ENCODE measurements at regions not wholly inside any gene's neighbourhood (a gene's known extent, or its start where the extent isn't known, plus 50 kb on each side); places are given as distances from the start of the nearest gene placed in this dataset.

GRCh38 chr5:24850926-24851486 lies 206.2 kb upstream of the CDH10 start:
- FAIRE-seq (no peak), DNase-seq (ENCODE audit: insufficient read length, low spot score) (no peak)

GRCh38 chr5:24849210-24849609 lies 204.4 kb upstream of the CDH10 start:
- no peak for TF ChIP-seq POLR2A (IDR thresholded peaks at IDR 0.05; ENCODE audit: low read depth, low read length)
- FAIRE-seq = no peak
- DNase-seq (ENCODE audit: insufficient read length, low spot score) = no peak

More at GRCh38 chr5:24850926-24851486, 206.2 kb upstream of the CDH10 start:
- no peak for TF ChIP-seq POLR2A (IDR thresholded peaks at IDR 0.05; ENCODE audit: low read depth, low read length)

DNA sequence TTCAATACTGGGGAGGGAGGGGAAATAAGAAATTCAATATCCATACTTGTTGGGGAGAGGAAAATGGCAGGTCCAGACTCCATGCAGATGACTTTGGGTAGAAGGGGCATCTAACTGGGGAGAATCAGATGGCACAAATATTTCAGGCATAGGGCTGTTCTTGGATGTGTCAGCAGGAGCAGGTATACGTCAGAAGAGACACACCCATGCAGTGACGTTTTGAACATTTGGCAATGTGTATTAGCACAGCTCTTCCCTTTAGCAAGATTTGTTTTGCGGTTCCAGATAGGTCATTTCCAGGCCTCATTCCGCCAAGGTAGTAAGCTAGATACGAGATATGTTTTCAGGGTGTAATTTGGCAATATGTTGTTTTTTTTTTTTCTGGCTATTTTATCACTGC lies 187.2 kb upstream of the CDH10 start:
- DNase-seq (ENCODE audit: insufficient read length, low spot score) = peak; percentile 12
- TF ChIP-seq POLR2A (IDR thresholded peaks at IDR 0.05; ENCODE audit: low read depth, low read length) = no peak
- FAIRE-seq = peak; percentile 94

GRCh38 chr5:24823625-24824024 lies 178.8 kb upstream of the CDH10 start:
- DNase-seq (ENCODE audit: insufficient read length, low spot score) = peak; percentile 26

GRCh38 chr5:24819841-24820240 lies 175.1 kb upstream of the CDH10 start:
- TF ChIP-seq POLR2A (IDR thresholded peaks at IDR 0.05; ENCODE audit: low read depth, low read length) = no peak
- DNase-seq (ENCODE audit: insufficient read length, low spot score) = no peak
- FAIRE-seq = peak; percentile 87

More at GRCh38 chr5:24823625-24824024, 178.8 kb upstream of the CDH10 start:
- peak; percentile 94 for FAIRE-seq
- TF ChIP-seq POLR2A (IDR thresholded peaks at IDR 0.05; ENCODE audit: low read depth, low read length) = no peak

- DNase-seq (ENCODE audit: insufficient read length, low spot score) (no peak), FAIRE-seq (peak; percentile 50)
- TF ChIP-seq POLR2A (IDR thresholded peaks at IDR 0.05; ENCODE audit: low read depth, low read length) = no peak
These were observed 173.2 kb upstream of the CDH10 start for GRCh38 chr5:24817966-24818365.

GRCh38 chr5:24816206-24816605 lies 171.4 kb upstream of the CDH10 start:
- DNase-seq (ENCODE audit: insufficient read length, low spot score) (no peak), FAIRE-seq (no peak)
- no peak for TF ChIP-seq POLR2A (IDR thresholded peaks at IDR 0.05; ENCODE audit: low read depth, low read length)

GRCh38 chr5:24805230-24805629 lies 160.5 kb upstream of the CDH10 start:
- no peak for FAIRE-seq

DNA sequence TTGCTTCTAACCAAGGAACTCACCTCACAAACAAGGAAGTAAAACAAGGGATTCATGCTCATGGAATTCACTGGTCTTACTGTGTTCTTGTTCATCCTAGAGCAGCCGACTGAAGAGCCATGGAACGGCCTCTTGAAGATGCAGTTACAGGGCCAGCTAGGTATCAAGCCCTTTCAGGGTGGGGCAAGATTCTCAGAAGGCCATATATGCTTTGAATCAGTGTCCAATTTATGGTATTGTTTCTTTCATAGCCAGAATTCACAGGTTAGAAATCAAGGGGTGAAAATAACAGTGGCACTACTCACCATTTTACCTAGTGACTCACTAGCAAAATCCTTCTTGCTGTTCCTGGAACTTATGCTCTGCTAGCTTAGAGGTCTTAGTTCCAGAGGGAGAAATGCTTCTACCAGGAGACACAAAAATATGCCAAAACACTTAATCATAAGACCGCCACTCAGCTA lies 159.5 kb upstream of the CDH10 start:
- FAIRE-seq (peak; percentile 98), DNase-seq (ENCODE audit: insufficient read length, low spot score) (peak; percentile 13)
- TF ChIP-seq POLR2A (IDR thresholded peaks at IDR 0.05; ENCODE audit: low read depth, low read length) = no peak

More at GRCh38 chr5:24805230-24805629, 160.5 kb upstream of the CDH10 start:
- DNase-seq (ENCODE audit: insufficient read length, low spot score) = no peak
- TF ChIP-seq POLR2A (IDR thresholded peaks at IDR 0.05; ENCODE audit: low read depth, low read length) = no peak

GRCh38 chr5:24791326-24791725 lies 146.5 kb upstream of the CDH10 start:
- TF ChIP-seq POLR2A (IDR thresholded peaks at IDR 0.05; ENCODE audit: low read depth, low read length) = no peak
- FAIRE-seq (peak; percentile 36), DNase-seq (ENCODE audit: insufficient read length, low spot score) (no peak)

DNA sequence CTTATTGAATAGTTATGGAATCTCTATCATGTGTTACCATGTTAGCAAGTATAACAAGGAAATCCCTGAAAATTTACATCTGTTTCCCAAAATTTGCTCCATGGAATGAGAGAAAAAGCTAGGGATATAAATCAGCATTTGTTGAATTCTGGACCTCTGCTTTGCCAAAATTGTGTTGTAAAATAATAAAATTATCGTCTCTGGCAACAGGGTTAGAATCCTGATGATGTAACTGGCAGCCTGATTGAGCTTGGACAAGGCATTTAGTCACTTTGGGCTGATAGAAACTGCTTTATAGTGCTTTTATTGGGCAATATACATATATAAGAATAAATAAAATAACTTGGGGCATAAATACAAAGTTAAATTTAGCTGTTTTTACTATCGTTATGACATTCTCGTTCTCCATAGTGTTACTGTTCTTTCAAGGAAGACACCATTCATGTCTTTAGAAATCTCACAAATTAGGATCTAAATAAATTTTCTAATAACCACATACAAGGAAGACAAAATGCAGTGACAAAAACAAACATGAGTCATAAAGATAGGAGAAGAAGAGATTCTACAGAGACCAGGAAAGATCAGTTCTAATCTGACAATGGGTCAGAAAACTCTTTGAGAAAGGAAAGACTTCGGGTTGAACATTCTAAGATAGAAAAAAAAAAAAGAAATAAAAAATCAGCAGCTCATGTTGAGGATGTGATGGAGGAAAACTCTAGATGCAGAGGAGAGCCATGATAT lies 145.0 kb upstream of the CDH10 start:
- DNase-seq (ENCODE audit: insufficient read length, low spot score) (no peak), FAIRE-seq (peak; percentile 36)
- no peak for TF ChIP-seq POLR2A (IDR thresholded peaks at IDR 0.05; ENCODE audit: low read depth, low read length)

DNA sequence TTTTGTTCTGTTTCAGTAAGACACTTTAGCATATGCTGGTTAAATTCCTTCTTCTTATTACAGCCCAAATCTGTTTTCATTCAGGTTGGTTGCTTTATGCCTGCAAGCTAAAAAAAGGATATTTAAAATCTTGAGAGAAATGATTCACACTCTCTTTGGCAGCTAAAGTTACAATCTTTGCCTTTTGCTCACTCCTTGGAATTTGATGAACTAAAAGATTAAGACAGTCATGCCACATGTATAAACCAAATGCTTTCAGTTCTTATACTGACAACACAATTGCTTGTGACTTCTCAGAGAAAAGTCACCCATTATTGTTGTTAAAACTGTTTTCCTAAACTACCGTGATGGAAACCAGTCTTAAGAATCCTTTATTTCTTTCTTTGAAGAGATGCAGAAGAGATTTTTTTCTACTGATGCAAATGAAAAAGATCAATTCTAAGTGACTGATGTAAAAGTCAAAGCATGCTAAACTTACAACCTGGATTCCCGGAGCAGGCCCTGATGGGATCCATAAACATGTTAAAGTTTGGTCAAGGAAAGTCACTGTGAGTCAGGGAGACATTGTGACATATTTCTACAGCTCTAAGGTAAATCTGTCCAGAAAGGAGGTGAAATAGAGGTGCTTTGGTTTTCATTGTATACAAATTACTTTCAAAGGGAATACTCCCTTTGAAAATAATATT lies 144.2 kb upstream of the CDH10 start:
- no peak for TF ChIP-seq POLR2A (IDR thresholded peaks at IDR 0.05; ENCODE audit: low read depth, low read length)
- FAIRE-seq (peak; percentile 99), DNase-seq (ENCODE audit: insufficient read length, low spot score) (peak; percentile 5)

DNA sequence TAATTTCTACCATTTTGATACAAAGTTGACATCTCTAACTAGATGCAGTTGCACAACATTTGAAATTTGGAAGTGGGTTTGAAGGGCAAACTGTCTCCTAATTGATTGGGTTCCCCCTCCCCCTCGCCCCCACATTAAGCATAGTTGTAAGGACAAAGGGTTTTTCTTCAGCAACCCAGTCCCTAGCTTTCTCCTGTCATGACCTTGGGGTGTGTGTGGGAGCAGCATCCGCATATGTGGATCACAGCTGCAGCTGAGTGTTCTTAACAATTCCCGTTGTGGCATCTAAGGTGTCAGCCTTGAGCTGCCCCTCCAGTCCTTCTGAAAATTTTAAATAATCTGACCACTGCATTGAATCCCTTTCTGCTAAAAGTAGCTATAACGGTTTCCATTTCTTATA lies 141.3 kb upstream of the CDH10 start:
- no peak for FAIRE-seq
- no peak for TF ChIP-seq POLR2A (IDR thresholded peaks at IDR 0.05; ENCODE audit: low read depth, low read length)
- DNase-seq (ENCODE audit: insufficient read length, low spot score) = no peak

- no peak for FAIRE-seq
- TF ChIP-seq POLR2A (IDR thresholded peaks at IDR 0.05; ENCODE audit: low read depth, low read length) = no peak
- no peak for DNase-seq (ENCODE audit: insufficient read length, low spot score)
These were observed 138.8 kb upstream of the CDH10 start for GRCh38 chr5:24783596-24783995.
